GM21786 (cell line): ENCODE measurements at regions not wholly inside any gene's neighbourhood (a gene's known extent, or its start where the extent isn't known, plus 50 kb on each side); places are given as distances from the start of the nearest gene placed in this dataset.
"Not testable (repeated sequence)": the region's sequence is repeated elsewhere in the genome, so short reads cannot be mapped to it uniquely, and the experiment has no call there.

Experiments
- ATAC-seq: cut with Tn5 transposase; IDR thresholded peaks from one replicate; pipeline ENCODE4 v1.9.1; 2021; ENCODE audit not compliant: unreplicated experiment

DNA sequence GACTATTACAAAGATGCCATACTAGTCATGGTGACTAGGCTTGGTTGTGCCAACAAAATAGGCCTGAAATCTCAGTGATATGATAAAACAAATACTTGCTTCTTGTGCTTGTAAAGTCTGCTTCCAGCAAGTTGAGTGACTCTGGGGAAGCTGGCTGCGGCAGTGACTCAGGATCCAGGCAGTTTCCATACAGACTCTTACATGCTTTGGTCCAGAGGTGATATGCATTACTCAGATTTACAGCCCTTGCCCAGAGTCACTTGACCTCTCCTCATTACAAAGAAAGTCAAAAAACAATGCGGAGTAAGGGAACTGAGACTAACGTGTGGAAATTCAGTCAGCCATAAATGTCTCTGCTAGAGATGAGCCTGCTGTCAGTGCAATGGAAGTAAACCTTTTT, 387.5 kb downstream of the KCNA4 start:
- no peak for ATAC-seq

- ATAC-seq: no peak
These were observed 388.2 kb downstream of the KCNA4 start for GRCh38 chr11:29628609-29629008.

GRCh38 chr11:29627541-29627940, 389.3 kb downstream of the KCNA4 start:
- ATAC-seq: no peak

- ATAC-seq: no peak
These were observed 393.6 kb downstream of the KCNA4 start for GRCh38 chr11:29623144-29623722.

- no peak for ATAC-seq
These were observed 400.2 kb downstream of the KCNA4 start for GRCh38 chr11:29616611-29617010.

DNA sequence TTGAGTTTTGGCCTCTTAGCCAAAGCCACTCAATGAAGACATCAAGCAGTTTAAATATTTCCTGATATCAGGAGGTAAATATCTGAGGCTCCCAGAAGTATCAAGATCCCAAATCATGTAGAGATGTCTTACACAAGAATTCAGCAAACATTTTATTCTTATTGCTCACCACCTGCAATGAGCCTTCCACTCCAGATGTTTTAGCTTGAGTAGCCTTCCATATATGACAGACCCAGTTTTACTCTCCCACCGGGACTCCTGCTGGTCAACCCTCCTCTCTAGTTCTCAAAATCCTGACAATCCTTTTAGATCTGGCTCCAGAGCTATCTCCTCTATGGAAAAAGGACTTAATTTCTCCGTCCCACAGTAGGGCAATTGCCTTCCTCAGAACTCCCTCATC, 404.4 kb downstream of the KCNA4 start:
- ATAC-seq: no peak

DNA sequence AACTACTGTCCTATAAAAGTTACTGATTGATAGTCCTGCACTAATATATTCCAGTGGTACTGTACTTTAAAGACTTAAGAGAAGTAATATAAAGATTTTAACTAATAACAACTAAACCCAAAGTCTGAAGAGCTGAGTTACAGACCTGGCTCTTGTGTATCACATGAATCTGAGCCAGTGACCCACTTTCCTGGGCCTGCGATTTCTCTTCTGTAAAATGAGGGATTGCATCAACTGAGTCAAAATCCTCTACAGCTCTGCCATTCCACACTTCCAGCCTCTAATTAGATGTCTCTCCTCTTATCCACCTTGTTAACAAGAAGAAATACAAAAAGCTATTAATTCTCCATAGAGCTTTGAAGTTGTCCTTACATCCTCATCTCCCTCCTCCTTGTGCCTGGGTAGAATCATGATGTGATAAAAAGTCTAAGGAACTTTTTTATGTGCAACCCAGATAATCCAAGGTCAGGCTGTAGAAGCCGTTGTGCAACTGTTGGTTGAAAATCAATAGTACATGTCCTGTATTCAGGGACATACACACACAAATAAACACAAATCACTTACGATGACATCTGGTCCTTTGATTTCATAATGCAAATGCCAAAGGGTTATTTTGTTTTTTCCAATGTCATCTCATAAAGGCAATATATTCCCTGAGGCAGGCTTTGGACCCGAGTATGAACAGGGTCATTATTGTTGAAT, 410.3 kb downstream of the KCNA4 start:
- no peak for ATAC-seq

DNA sequence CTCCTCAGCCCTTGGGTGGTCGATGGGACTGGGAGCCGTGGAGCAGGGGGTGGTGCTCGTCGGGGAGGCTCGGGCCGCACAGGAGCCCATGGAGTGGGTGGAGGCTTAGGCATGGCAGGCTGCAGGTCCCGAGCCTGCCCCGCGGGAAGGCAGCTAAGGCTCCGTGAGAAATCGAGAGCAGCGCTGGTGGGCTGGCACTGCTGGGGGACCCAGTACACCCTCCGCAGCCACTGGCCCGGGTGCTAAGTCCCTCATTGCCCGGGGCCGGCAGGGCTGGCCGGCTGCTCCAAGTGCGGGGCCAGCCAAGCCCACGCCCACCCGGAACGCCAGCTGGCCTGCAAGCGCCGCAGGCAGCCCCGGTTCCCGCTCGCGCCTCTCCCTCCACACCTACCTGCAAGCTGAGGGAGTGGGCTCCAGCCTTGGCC, 416.7 kb downstream of the KCNA4 start:
- ATAC-seq: not testable (repeated sequence)

DNA sequence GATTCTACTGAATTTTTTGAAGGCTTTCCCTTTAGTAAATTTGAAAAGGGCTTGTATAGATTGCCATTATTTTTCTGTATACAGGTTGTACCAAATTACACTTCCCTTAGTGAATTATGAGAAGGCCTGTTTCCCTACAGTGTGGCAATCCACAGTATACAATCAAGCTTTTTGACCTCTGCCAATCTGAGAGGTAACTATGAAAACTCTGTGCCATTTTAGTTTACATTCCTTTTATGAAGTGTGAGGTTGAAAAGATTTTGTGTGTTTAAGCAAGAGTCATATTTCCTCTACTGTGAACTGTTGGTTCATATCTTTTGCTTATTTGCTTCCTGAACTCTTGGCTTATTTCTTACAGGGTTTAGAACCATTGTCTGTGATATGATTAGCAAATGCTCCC, 432.5 kb downstream of the KCNA4 start:
- no peak for ATAC-seq

- no peak for ATAC-seq
These were observed 438.0 kb downstream of the KCNA4 start for GRCh38 chr11:29578806-29579205.

DNA sequence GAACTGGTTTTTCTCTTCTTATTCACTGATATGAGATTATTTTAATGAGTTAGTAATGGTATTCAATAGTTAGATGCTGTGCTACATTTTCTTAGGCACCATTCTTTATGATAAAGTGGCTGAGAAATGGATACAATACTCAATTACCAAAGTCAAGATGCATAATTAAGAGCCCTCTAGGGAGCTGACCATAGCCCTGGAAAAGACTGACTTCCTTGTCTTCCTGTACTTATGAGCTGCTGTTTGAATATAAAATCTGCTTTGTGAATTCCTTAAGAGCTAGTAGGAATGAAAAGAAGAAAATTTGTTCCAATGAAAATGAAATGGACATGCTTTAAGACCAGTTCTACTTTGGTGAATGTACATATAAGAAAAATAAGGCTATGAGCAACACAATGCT, 452.3 kb downstream of the KCNA4 start:
- ATAC-seq: no peak

- no peak for ATAC-seq
These were observed 454.6 kb downstream of the KCNA4 start for GRCh38 chr11:29562183-29562582.

GRCh38 chr11:29553990-29554389, 462.8 kb downstream of the KCNA4 start:
- no peak for ATAC-seq

DNA sequence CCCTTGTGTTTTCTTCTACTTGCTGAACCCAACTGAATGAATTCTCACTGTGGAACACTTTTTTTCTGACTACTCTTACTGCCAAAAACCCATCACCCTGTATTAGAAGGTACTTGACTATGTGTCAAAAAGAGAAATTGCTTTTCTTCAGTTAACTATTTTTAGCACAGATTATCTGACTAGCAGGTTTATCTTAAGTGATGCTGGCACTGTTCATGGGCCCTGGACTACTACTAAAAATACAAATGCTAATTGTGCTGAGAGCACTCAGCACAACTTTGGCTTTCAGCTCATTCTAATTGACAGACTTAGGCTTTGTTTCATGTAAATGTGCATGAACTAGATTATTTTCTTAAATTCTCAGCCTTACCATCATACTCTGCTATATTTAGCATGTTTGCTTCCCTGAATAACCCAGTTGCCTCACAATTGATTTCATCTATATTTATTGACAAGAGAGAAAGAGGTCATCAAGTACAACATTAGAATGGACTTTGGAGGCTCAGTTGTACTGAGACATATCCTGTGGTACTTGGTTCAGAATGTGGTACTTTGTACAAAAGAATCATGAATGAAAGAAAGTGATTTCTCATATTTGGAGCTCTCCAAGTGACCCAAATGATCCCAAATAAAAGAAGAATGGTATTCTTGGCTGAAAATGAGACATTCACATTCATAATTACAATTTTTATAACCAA, 478.3 kb downstream of the KCNA4 start:
- no peak for ATAC-seq

DNA sequence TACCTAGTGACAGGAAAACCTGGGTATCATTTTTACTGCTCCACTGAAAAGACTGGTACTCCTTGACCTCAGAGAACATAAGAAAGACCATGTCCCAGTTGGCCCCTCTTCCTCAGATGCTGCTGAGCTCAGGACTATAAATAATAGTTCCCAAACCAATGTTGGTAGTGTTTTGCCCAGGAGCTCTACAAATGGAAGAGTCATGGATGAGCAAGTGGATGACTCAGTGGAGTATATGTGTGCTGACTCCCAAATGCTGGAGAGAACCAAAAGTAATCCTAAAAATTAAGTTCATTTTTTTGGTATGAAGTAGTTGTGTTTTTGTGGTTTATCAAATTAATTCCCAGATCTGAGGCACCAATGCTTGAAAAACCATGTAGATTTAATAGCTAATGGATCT, 482.0 kb downstream of the KCNA4 start:
- ATAC-seq: no peak

DNA sequence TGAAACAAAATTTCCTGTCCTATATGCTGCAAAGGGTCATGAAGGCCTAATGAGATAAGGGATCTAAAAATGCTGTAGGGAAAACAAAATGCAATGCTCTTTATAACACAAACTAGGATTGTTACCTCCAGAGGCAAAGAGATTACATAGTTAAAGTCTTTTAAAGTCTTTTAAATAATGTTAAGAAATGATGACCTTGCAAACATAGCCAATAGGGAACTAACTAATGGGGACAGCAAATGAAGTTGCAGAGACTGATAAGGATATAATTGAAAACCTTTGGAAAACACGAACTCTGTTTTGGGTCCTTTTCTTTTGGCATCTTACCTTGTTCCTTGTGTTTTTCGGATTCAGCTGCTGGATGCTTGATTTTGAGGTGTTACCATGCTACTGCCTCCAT, 485.9 kb downstream of the KCNA4 start:
- ATAC-seq: no peak

DNA sequence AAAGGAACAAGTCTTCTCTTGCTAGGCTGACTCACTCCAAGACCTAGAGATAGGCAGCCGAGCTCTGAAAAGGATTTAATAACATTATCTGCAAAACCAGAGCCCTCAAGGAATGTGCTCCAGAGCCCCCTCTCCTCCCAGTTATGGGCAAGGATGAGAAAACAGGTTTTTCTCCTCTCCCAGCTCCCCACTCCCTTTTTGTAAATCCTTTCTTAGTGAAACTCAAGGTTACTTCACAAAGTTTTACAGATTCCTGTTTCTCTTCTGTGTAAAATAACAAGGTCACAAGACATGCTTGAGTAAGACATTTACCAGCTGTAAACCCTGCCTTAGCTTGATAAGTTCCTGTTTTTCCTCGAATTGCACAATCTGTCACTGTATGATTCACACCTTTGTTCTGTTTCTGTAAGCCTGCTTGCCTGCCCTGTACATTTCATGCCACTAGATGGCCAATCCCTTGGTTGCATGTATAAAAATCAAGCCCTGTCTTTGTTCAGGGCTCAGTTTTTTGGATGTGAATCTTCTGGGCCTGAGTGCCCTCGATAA, 489.4 kb downstream of the KCNA4 start:
- ATAC-seq: peak; percentile 77

DNA sequence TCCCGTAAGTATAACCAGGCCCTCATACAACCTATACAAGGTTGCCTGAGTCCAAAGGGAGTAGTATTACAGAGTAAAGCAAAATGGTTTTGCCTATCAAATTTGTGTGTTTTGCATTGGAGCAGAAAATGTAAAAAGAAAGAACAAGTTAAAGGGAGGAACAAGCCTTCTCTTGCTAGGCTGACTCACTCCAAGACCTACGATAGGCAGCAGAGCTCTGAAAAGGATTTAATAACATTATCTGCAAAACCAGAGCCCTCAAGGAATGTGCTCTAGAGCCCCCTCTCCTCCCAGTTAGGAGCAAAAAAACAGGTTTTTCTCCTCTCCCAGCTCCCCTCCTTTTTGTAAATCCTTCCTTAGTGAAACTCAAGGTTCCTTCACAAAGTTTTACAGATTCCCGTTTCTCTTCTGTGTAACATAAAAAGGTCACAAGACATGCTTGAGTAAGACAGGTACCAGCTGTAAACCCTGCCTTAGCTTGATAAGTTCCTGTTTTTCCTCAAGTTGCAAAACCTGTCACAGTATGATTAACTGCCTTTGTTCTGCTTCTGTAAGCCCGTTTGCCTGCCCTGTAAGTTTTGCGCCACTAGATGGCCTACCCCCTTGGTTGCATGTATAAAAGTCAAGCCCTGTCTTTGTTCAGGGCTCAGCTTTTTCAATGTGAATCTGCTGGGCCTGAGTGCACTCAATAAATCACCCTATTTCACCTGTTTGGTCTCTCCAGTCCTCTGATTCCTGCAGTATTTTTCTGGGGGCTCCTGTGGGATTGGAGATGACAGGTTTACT, 498.2 kb downstream of the KCNA4 start:
- peak; percentile 63 for ATAC-seq

- ATAC-seq: no peak
These were observed 505.4 kb downstream of the KCNA4 start for GRCh38 chr11:29511394-29511793.

- no peak for ATAC-seq
These were observed 509.5 kb downstream of the KCNA4 start for GRCh38 chr11:29507376-29507775.

DNA sequence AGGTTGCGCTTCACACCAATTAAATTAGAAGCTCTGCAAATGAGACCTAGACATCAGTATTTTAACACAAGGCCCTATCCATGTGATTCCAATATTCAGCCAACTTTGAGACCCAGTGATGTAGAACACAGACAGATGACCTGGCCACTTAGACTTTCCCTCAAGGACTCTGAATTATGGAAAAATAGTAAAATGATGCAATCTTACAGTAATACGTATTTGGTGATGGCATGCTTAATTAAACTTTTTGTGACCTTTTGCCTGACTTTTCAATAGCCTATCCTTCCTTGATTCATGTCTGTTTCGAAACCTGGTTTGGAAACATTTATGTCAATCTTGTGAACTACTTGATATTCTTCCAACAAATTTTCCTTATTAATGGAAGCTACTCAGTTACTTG, 521.2 kb downstream of the KCNA4 start:
- no peak for ATAC-seq
